ENCODE measurements at regions not wholly inside any gene's neighbourhood (a gene's known extent, or its start where the extent isn't known, plus 50 kb on each side); places are given as distances from the start of the nearest gene placed in this dataset.

- Mint-ChIP-seq H3K36me3 (ENCODE audit: insufficient read depth, unreplicated experiment) (no peaks in the 10 kb centered on the region), H3K27ac (ENCODE audit: unreplicated experiment) (peak overlapping the region; percentile 46), H3K27me3 (ENCODE audit: insufficient read depth, unreplicated experiment) (no peaks in the 10 kb centered on the region), H3K4me1 (ENCODE audit: low read depth, unreplicated experiment) (peaks cover 30% of the 10 kb centered on the region), H3K4me3 (ENCODE audit: unreplicated experiment) (no peak overlapping the region), H3K9me3 (ENCODE audit: unreplicated experiment) (no peaks in the 10 kb centered on the region)
- Histone ChIP-seq H3K9me3 (no peaks in the 10 kb centered on the region), H3K36me3 (ENCODE audit: control insufficient read depth, insufficient read depth, low read length) (no peaks in the 10 kb centered on the region), H3K4me3 (ENCODE audit: low read depth, low read length) (no peak overlapping the region), H3K27me3 (replicated peaks; ENCODE audit: control insufficient read depth, insufficient read depth, low read length) (no peaks in the 10 kb centered on the region), H3K4me1 (peaks cover 56% of the 10 kb centered on the region)
- ChIA-PET CTCF (no interaction called here), POLR2A (interaction anchor here (0.6 kb wide), 1 partner anchor 257 kb away, joined by 5 read pairs; no protein-coding TSS in a partner anchor)
- TF ChIP-seq, protein P1, sequence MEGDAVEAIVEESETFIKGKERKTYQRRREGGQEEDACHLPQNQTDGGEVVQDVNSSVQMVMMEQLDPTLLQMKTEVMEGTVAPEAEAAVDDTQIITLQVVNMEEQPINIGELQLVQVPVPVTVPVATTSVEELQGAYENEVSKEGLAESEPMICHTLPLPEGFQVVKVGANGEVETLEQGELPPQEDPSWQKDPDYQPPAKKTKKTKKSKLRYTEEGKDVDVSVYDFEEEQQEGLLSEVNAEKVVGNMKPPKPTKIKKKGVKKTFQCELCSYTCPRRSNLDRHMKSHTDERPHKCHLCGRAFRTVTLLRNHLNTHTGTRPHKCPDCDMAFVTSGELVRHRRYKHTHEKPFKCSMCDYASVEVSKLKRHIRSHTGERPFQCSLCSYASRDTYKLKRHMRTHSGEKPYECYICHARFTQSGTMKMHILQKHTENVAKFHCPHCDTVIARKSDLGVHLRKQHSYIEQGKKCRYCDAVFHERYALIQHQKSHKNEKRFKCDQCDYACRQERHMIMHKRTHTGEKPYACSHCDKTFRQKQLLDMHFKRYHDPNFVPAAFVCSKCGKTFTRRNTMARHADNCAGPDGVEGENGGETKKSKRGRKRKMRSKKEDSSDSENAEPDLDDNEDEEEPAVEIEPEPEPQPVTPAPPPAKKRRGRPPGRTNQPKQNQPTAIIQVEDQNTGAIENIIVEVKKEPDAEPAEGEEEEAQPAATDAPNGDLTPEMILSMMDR (IDR thresholded peaks at IDR 0.05; ENCODE audit: insufficient read depth in 1 of 2, low read depth in 1 of 2, low read length in 1 of 2, severe bottlenecking in 1 of 2, unreplicated experiment in 1 of 2): no peak
- no peak for DNase-seq
- intact Hi-C loops (cut with micrococcal nuclease; ENCODE audit: unreplicated experiment): loop anchor here (2.0 to 5.0 kb wide), 3 partner anchors 23 to 107 kb away; partner anchors contain the start of gene MED13L
- BruUV-seq (replicated peaks): no TSS peak
These were observed 106.7 kb upstream of the MED13L start for GRCh38 chr12:116384175-116384574.

- peaks cover 56% of the 10 kb centered on the region for H3K4me1 ChIP-seq
- H3K9me3 ChIP-seq: no peaks in the 10 kb centered on the region
- ChIA-PET CTCF (interaction anchor here (0.6 kb wide), 1 partner anchor 515 kb away, joined by 4 read pairs; no protein-coding TSS in a partner anchor), POLR2A (interaction anchor here (0.5 to 1.1 kb wide), 3 partner anchors 9 to 382 kb away, joined by 3 to 5 read pairs (median 3); no protein-coding TSS in a partner anchor)
- no peak overlapping the region for H3K4me3 Mint-ChIP-seq (ENCODE audit: unreplicated experiment)
- no peaks in the 10 kb centered on the region for H3K27me3 Mint-ChIP-seq (ENCODE audit: insufficient read depth, unreplicated experiment)
- no peak overlapping the region for H3K4me3 ChIP-seq (ENCODE audit: low read depth, low read length)
- TF ChIP-seq, protein P1 (IDR thresholded peaks at IDR 0.05; ENCODE audit: insufficient read depth in 1 of 2, low read depth in 1 of 2, low read length in 1 of 2, severe bottlenecking in 1 of 2, unreplicated experiment in 1 of 2): no peak
- H3K27ac Mint-ChIP-seq (ENCODE audit: unreplicated experiment): peak overlapping the region; percentile 46
- intact Hi-C loops (cut with micrococcal nuclease; ENCODE audit: unreplicated experiment): loop anchor here (1.0 to 5.0 kb wide), 4 partner anchors 17 to 108 kb away; partner anchors contain the start of gene MED13L
- H3K27me3 ChIP-seq (replicated peaks; ENCODE audit: control insufficient read depth, insufficient read depth, low read length): no peaks in the 10 kb centered on the region
- H3K4me1 Mint-ChIP-seq (ENCODE audit: low read depth, unreplicated experiment): peaks cover 31% of the 10 kb centered on the region
- peak; percentile 59 to 84 for DNase-seq
- H3K36me3 ChIP-seq (ENCODE audit: control insufficient read depth, insufficient read depth, low read length): no peaks in the 10 kb centered on the region
- no peaks in the 10 kb centered on the region for H3K9me3 Mint-ChIP-seq (ENCODE audit: unreplicated experiment)
- no peaks in the 10 kb centered on the region for H3K36me3 Mint-ChIP-seq (ENCODE audit: insufficient read depth, unreplicated experiment)
- no TSS peak for BruUV-seq (replicated peaks)
These were observed 107.4 kb upstream of the MED13L start for GRCh38 chr12:116384691-116385485.

DNA sequence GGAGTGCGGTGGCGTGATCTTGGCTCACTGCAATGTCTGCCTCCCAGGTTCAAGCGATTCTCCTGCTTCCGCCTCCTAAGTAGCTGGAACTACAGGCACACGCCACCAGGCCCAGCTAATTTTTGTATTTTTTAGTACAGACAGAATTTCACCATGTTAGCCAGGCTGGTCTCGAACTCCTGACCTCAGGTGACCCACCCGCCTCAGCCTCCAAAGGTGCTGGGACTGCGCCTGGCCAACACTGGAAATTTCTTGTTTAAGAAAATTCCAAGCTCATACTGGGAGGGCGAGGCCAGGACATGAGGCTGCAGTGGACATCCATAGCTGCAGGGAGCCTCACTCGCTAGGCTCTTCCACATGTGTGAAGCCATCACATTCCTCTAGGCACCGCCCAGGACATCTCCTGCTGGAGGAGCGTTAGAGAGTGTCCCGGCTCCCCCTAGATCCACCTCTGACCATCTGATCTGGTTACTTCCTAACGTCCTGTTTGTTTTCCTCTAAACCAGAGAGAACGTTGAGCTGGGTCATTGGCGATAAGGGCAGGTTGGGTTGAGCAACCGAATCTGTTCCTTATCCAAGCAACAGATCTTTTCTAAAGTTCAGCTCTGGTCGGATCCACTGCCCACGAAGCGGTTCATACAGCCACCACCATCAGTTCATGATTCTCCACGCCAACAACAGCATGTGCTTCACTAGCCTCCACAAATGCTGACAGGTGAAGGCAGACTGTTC, 108.2 kb upstream of the MED13L start:
- TF ChIP-seq, protein P1 (IDR thresholded peaks at IDR 0.05; ENCODE audit: insufficient read depth in 1 of 2, low read depth in 1 of 2, low read length in 1 of 2, severe bottlenecking in 1 of 2, unreplicated experiment in 1 of 2): no peak
- H3K27me3 Mint-ChIP-seq (ENCODE audit: insufficient read depth, unreplicated experiment): no peaks in the 10 kb centered on the region
- no peaks in the 10 kb centered on the region for H3K36me3 Mint-ChIP-seq (ENCODE audit: insufficient read depth, unreplicated experiment)
- intact Hi-C loops (cut with micrococcal nuclease; ENCODE audit: unreplicated experiment): loop anchor here (1.0 to 2.0 kb wide), 3 partner anchors 17 to 41 kb away; no protein-coding TSS in a partner anchor
- H3K27ac Mint-ChIP-seq (ENCODE audit: unreplicated experiment): peak overlapping the region; percentile 37
- no peaks in the 10 kb centered on the region for H3K9me3 ChIP-seq
- ChIA-PET POLR2A (interaction anchor here (0.8 to 1.1 kb wide), 2 partner anchors 9 to 21 kb away, joined by 3 to 4 read pairs; no protein-coding TSS in a partner anchor), CTCF (interaction anchor here (0.6 kb wide), 3 partner anchors 15 to 515 kb away, joined by 3 to 4 read pairs (median 3); no protein-coding TSS in a partner anchor)
- H3K4me3 Mint-ChIP-seq (ENCODE audit: unreplicated experiment): no peak overlapping the region
- no peaks in the 10 kb centered on the region for H3K9me3 Mint-ChIP-seq (ENCODE audit: unreplicated experiment)
- no peaks in the 10 kb centered on the region for H3K36me3 ChIP-seq (ENCODE audit: control insufficient read depth, insufficient read depth, low read length)
- BruUV-seq (replicated peaks): TSS peak; percentile 75
- peaks cover 52% of the 10 kb centered on the region for H3K4me1 ChIP-seq
- no peaks in the 10 kb centered on the region for H3K27me3 ChIP-seq (replicated peaks; ENCODE audit: control insufficient read depth, insufficient read depth, low read length)
- no peak overlapping the region for H3K4me3 ChIP-seq (ENCODE audit: low read depth, low read length)
- peak; percentile 59 to 84 for DNase-seq
- H3K4me1 Mint-ChIP-seq (ENCODE audit: low read depth, unreplicated experiment): peaks cover 23% of the 10 kb centered on the region
